Keratinocyte (primary cell): ENCODE measurements at regions not wholly inside any gene's neighbourhood (a gene's known extent, or its start where the extent isn't known, plus 50 kb on each side); places are given as distances from the start of the nearest gene placed in this dataset.

ENCODE experiments used
- DNase-seq: peaks from one replicate; pipeline ENCODE4 v3.0.0-alpha.2; 2011; ENCODE audit warnings: low read depth, missing footprints, low spot score
- FAIRE-seq: peaks from 2 replicates; lab custom pipeline; 2011; peaks lifted over from hg19 to GRCh38; lab: Jason Lieb, UNC
- H2AFZ ChIP-seq: 2 replicates; pipeline ENCODE4 v1.6.0; 2012; ENCODE audit warnings: low read length, control low read depth, inconsistent platforms; ENCODE audit not compliant: control insufficient read depth
- H3K27ac ChIP-seq: 2 replicates; pipeline ENCODE4 v1.5.1; 2011; ENCODE audit warnings: low read length; ENCODE audit not compliant: control insufficient read depth, insufficient read depth
- H3K27me3 ChIP-seq: 3 replicates; pipeline ENCODE4 v1.6.0; 2011; ENCODE audit warnings: low read length; ENCODE audit not compliant: control insufficient read depth, insufficient read depth; ENCODE audit errors: extremely low read depth
- H3K36me3 ChIP-seq, 2 experiments: 2 replicates in 1 of 2; 3 replicates in 1 of 2; pipeline ENCODE4 v1.5.1; 2011; ENCODE audit warnings: low read length in 2 of 2, mild to moderate bottlenecking in 1 of 2; ENCODE audit not compliant: control insufficient read depth in 2 of 2, insufficient read depth in 2 of 2; ENCODE audit errors: extremely low read depth in 1 of 2
- H3K4me1 ChIP-seq: 3 replicates; pipeline ENCODE4 v1.5.1; 2011; ENCODE audit warnings: low read length; ENCODE audit not compliant: control insufficient read depth, insufficient read depth; ENCODE audit errors: extremely low read depth
- H3K4me2 ChIP-seq: 3 replicates; pipeline ENCODE4 v1.6.0; 2011; ENCODE audit warnings: low read depth, low read length; ENCODE audit not compliant: control insufficient read depth, insufficient read depth; ENCODE audit errors: extremely low read depth
- H3K4me3 ChIP-seq, 3 experiments: fragments of 200-600 bp in 1 of 3; sonication (generic) in 1 of 3; 2 replicates in 2 of 3; 3 replicates in 1 of 3; pipeline ENCODE4 v1.5.1; 2011 to 2016; ENCODE audit warnings: low read length in 3 of 3, mild to moderate bottlenecking in 3 of 3, control low read depth in 2 of 3, inconsistent platforms in 1 of 3, low read depth in 1 of 3, mixed read lengths in 1 of 3, mixed run types in 1 of 3, moderate library complexity in 1 of 3; ENCODE audit not compliant: control insufficient read depth in 2 of 3, insufficient read depth in 2 of 3; ENCODE audit errors: extremely low read depth in 1 of 3
- H3K79me2 ChIP-seq: 2 replicates; pipeline ENCODE4 v1.6.0; 2012; ENCODE audit warnings: low read length; ENCODE audit not compliant: control insufficient read depth, insufficient read depth
- H3K9ac ChIP-seq: 3 replicates; pipeline ENCODE4 v1.6.0; 2011; ENCODE audit warnings: low read length; ENCODE audit not compliant: control insufficient read depth, insufficient read depth; ENCODE audit errors: extremely low read depth
- H3K9me1 ChIP-seq: 3 replicates; pipeline ENCODE4 v1.6.0; 2011; ENCODE audit warnings: low read length; ENCODE audit not compliant: control insufficient read depth, insufficient read depth; ENCODE audit errors: extremely low read depth
- H3K9me3 ChIP-seq: 2 replicates; pipeline ENCODE4 v1.5.1; 2012; ENCODE audit warnings: low read depth, low read length; ENCODE audit not compliant: control insufficient read depth
- H4K20me1 ChIP-seq: 3 replicates; pipeline ENCODE4 v1.6.0; 2011; ENCODE audit warnings: low read length; ENCODE audit not compliant: control insufficient read depth, insufficient read depth; ENCODE audit errors: extremely low read depth
- EZH2 ChIP-seq: IDR thresholded peaks from one replicate; pipeline ENCODE4 v1.6.1; 2012; ENCODE audit warnings: inconsistent platforms, mild to moderate bottlenecking, low read length, moderate library complexity
- dilution Hi-C: fragments of 300-500 bp; cut with MboI; formaldehyde crosslinking; loops from one replicate; pipeline ENCODE4 v1.7.0; 2020; ENCODE audit warnings: low sequenced_read_pairs; ENCODE audit not compliant: extremely low pct_ligation_motif_present
- TF ChIP-seq, protein P1 (sequence below), 3 experiments: IDR thresholded peaks in 1 of 3; conservative IDR thresholded peaks in 1 of 3; optimal IDR thresholded peaks in 1 of 3; 2 replicates in 2 of 3; 3 replicates in 1 of 3; pipeline versions ENCODE3 to v1.5.1; 2011; ENCODE audit warnings: low read length in 3 of 3, mild to moderate bottlenecking in 3 of 3, moderate library complexity in 2 of 3, control low read depth in 1 of 3, inconsistent platforms in 1 of 3; ENCODE audit not compliant: insufficient read depth in 2 of 3; ENCODE audit errors: extremely low read depth in 1 of 3

- Histone ChIP-seq H3K4me3 (no peak overlapping the region), H3K4me2 (no peak overlapping the region), H2AFZ (no peak overlapping the region), H3K27ac (no peak overlapping the region), H3K9ac (no peak overlapping the region), H3K9me1 (no peaks in the 10 kb centered on the region), H4K20me1 (no peaks in the 10 kb centered on the region), H3K36me3 (no peaks in the 10 kb centered on the region), H3K27me3 (no peaks in the 10 kb centered on the region), H3K79me2 (no peaks in the 10 kb centered on the region), H3K9me3 (no peaks in the 10 kb centered on the region), H3K4me1 (no peaks in the 10 kb centered on the region)
- DNase-seq (no peak), FAIRE-seq (no peak)
- no peak for TF ChIP-seq EZH2
- TF ChIP-seq, protein P1, sequence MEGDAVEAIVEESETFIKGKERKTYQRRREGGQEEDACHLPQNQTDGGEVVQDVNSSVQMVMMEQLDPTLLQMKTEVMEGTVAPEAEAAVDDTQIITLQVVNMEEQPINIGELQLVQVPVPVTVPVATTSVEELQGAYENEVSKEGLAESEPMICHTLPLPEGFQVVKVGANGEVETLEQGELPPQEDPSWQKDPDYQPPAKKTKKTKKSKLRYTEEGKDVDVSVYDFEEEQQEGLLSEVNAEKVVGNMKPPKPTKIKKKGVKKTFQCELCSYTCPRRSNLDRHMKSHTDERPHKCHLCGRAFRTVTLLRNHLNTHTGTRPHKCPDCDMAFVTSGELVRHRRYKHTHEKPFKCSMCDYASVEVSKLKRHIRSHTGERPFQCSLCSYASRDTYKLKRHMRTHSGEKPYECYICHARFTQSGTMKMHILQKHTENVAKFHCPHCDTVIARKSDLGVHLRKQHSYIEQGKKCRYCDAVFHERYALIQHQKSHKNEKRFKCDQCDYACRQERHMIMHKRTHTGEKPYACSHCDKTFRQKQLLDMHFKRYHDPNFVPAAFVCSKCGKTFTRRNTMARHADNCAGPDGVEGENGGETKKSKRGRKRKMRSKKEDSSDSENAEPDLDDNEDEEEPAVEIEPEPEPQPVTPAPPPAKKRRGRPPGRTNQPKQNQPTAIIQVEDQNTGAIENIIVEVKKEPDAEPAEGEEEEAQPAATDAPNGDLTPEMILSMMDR (optimal IDR thresholded peaks at IDR 0.05 in 1 of 3, IDR thresholded peaks at IDR 0.05 in 1 of 3, conservative IDR thresholded peaks at IDR 0.05 in 1 of 3; ENCODE audit: extremely low read depth in 1 of 3, insufficient read depth in 2 of 3, low read length in 3 of 3) = no peak
- dilution Hi-C loops = no loop called here
Measured at GRCh38 chr10:76743169-76743568, 894.4 kb downstream of the KCNMA1 start.

DNA sequence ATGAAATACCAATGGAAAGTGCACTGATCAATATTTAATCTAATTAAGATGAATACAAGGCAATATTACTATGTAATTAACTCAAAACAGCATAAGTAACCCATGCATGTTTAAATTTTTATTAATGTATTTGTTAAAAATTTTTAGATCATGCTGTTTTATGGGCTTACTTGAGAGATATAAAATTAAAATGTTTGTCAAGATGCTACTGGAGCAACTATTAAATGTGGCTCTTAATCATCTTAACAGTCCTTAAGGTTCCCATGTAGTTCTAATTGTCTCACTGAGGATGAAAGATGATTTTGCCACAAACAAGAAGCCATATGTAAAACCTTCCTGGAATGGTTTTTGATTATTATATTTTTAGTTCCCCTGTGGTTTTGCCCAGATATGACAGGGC is 897.1 kb downstream of the KCNMA1 start:
- H3K27me3 ChIP-seq = no peaks in the 10 kb centered on the region
- H3K36me3 ChIP-seq = no peaks in the 10 kb centered on the region
- H3K4me2 ChIP-seq = no peak overlapping the region
- no peaks in the 10 kb centered on the region for H3K9me1 ChIP-seq
- no peak overlapping the region for H3K9ac ChIP-seq
- FAIRE-seq (no peak), DNase-seq (no peak)
- no peak overlapping the region for H3K27ac ChIP-seq
- no peaks in the 10 kb centered on the region for H3K4me1 ChIP-seq
- dilution Hi-C loops = no loop called here
- TF ChIP-seq, protein P1 (optimal IDR thresholded peaks at IDR 0.05 in 1 of 3, IDR thresholded peaks at IDR 0.05 in 1 of 3, conservative IDR thresholded peaks at IDR 0.05 in 1 of 3; ENCODE audit: extremely low read depth in 1 of 3, insufficient read depth in 2 of 3, low read length in 3 of 3) = no peak
- no peak for TF ChIP-seq EZH2
- no peaks in the 10 kb centered on the region for H3K79me2 ChIP-seq
- no peak overlapping the region for H2AFZ ChIP-seq
- no peak overlapping the region for H3K4me3 ChIP-seq
- H4K20me1 ChIP-seq = no peaks in the 10 kb centered on the region
- no peaks in the 10 kb centered on the region for H3K9me3 ChIP-seq
